ENCODE measurements at regions not wholly inside any gene's neighbourhood (a gene's known extent, or its start where the extent isn't known, plus 50 kb on each side); places are given as distances from the start of the nearest gene placed in this dataset.

DNA sequence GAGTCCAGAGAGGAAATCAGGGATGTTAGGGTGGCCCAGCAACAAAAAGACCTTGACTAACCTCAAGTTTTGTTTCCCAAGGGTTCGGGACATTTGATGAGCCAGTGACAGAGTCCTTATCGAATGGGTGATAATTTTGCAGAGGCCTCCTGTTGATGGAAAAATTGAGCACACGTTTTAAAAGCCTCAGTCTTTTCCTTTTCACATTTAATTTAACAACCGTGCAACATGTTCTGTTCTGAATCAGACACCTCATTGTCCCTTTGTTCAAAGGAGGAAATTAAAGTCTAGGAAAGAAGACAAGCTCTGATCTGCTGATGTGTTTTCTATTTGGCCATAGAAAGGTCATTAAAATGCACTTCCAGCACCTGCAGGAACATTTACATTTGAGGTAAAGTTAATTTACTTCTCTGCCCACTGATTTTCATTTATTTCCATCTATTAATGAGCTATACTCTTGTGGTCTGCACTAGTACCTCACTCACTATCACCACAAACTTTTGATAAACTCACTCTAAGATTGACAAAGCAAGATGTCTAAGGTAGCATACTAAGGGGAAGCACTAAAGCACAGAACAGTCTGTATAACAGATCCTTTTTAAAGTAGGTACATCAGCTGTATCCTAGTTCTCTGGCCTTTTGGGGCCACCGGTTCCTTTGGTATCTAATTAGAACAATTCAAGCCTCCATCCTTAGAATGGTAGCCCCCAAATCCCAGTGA is 147.0 kb downstream of the RPAP3 start:
- DNase-seq, result no peak

- DNase-seq, result no peak
These were observed 148.4 kb downstream of the RPAP3 start for GRCh38 chr12:47557386-47557785.

- no peak for DNase-seq
These were observed 149.4 kb downstream of the RPAP3 start for GRCh38 chr12:47556261-47557030.

- DNase-seq, result no peak
These were observed 151.7 kb downstream of the RPAP3 start for GRCh38 chr12:47554046-47554653.

GRCh38 chr12:47553266-47553665 is 152.6 kb downstream of the RPAP3 start:
- no peak for DNase-seq

GRCh38 chr12:47551426-47551851 is 154.4 kb downstream of the RPAP3 start:
- DNase-seq, result no peak

DNA sequence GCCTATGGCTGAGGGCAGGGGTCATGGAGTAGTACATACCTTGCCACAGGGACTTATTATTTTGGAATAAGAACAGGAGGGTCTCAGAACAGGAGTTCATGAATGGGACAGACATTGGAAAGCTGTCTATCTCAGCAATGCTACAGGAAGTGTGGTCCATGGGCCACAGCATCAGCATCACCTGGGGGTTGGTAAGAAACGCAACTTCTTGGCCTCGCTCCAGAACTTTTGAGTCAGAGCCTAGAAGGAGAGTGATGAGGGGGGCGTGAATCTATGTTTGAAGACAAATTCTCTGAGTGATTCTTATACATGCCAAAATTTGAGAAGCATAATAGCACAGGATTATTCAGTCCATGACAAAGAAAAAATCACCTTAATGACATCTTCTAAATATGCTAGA is 156.6 kb downstream of the RPAP3 start:
- no peak for DNase-seq

DNA sequence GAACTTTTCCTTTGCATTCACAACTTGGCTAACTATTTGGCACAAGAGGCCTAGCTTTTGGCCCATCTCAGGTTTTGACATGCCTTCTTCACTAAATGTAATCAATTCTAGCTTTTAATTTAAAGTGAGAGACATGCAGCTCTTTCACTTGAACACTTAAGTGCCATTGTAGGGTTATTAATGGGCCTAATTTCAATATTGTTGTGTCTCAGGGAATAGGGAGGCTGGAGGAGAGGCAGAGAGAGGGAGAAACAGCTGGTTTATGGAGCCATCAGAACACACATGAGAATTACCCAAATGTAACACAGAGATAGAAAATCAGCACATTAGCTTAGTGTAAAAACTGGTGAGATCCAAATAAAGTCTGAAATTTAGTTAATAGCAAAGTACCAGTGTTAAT is 157.4 kb downstream of the RPAP3 start:
- DNase-seq, result no peak

DNA sequence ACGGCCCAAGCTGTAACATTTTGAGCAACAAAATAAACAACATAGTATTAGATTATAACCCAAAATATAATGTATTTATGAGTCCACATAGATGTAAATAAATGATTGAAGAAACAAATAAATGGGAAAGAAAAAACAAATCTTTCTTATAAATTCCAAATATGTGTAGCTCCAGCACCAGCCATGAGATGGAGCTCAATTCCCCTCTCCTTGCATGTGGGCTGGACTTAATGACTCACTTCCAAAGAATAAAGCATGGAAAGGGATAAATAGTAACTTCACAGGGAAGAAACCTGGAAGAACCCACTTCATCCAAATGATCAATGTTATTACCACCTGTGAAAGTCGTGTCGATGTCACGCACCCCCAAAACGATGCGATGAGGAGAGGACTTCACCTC is 158.8 kb downstream of the RPAP3 start:
- DNase-seq, result no peak

- DNase-seq, result no peak
These were observed 159.8 kb downstream of the RPAP3 start for GRCh38 chr12:47545938-47546609.

DNA sequence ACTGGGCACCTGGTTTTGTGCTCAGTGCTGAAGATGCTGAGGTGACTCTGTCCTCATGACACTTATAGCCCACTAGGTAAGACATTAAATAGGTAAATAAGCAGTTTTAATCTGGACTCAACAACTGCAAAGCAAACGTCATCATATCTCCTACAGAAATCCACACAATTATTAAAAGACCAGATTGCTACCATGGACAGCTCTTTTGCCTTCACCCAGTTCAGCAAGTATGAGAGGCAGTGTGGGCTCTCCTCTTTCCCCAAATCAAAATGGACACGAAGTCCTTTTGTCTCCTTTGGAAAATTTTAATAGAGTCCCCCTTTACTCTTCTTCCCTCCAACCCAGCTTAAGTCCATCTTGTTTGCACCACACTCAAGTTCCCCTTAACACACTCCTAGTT is 171.1 kb downstream of the RPAP3 start:
- no peak for DNase-seq

GRCh38 chr12:47530050-47530449 is 175.8 kb downstream of the RPAP3 start:
- no peak for DNase-seq

GRCh38 chr12:47527816-47528215 is 178.0 kb downstream of the RPAP3 start:
- no peak for DNase-seq

GRCh38 chr12:47520029-47520428 is 185.8 kb downstream of the RPAP3 start:
- no peak for DNase-seq

GRCh38 chr12:47517122-47517521 is 188.7 kb downstream of the RPAP3 start:
- no peak for DNase-seq

DNA sequence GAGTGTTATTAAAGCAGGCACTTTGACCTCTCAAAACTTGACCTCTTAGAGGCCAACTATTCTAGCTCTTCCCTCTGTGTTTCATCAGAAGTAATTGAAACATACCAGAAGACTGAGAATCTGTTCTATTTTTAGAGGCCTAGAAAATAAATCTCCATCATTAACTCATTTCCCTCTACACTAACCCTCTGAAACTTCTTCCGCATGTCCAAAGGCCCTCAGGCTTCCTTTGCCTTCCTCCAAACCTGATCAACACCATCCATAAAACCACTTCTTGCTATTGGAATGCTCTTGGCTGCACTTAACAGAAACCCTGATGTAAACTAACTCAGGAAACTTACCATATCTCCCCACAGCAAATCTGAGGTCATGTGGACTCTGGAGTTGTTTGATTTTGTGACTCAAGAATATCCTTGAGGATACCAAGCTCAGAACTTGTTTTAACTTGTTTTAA is 196.4 kb downstream of the RPAP3 start:
- no peak for DNase-seq

DNA sequence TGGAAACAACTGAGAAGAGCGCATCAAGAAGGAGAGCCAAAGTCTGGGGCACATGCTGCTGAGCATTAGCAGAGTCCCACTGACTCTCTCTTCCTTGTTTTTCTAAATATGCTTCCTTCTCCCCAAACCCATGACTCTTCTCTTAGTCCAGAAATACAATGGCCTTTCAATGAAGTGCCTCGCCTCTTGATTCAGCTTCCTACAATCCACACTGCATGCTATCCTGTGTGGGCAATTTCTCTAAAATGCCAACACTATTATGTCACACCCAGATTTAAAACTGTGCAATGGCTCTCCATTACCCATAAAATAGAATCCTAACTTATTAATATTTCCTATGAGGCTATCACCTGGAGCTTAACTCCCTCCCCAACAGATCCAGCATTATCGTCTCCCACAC is 198.6 kb downstream of the RPAP3 start:
- no peak for DNase-seq

DNA sequence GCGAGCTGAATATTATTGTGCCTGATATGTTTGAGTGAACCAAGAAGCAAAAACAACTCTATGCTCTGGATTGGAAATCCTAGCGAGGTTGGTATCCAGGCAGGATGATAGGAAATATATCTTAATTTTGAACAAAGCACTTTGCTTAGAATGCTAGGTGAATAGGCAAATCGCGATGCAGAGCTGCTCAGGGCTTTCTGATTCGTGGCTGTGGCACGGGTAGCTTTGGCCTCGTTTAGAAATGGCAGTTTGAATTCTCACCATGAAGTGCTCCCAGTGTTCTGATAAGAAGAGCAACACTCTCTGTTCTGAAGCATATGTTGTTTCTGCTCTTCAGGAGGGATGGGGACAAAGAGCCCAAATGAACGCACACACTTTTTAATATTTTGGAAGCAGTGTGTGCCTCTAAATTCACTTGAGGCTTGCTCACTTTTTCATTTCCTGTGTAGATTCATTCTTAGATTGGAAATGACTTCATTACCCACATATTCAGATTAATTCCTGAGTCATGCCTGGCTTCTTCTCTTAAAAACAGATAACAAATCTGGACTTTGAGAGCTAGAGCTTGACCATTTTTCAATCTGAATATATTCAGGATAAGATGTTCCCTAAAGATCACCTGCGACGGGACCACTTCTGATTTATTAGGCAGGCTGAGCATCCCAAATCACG is 200.9 kb downstream of the RPAP3 start:
- no peak for DNase-seq

DNA sequence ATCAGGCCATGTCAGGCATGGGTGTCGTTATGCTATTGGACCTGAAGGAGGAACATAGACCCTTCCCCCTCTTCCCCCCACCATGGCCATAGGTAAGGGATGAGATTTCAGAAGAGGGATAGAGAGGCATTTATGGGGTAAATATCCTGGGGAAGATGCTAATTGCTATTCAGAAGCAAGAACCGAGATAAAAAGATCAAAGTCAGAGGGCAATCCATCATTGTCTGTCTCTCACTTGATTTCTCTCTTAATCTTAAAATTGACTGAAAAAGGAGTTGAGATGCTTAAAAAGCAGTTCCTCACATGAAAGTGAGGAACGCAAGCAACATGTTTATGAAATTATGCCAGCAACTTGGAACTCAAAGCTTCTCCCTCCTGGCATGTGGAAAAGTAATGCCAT is 212.0 kb downstream of the RPAP3 start:
- DNase-seq, result no peak

DNA sequence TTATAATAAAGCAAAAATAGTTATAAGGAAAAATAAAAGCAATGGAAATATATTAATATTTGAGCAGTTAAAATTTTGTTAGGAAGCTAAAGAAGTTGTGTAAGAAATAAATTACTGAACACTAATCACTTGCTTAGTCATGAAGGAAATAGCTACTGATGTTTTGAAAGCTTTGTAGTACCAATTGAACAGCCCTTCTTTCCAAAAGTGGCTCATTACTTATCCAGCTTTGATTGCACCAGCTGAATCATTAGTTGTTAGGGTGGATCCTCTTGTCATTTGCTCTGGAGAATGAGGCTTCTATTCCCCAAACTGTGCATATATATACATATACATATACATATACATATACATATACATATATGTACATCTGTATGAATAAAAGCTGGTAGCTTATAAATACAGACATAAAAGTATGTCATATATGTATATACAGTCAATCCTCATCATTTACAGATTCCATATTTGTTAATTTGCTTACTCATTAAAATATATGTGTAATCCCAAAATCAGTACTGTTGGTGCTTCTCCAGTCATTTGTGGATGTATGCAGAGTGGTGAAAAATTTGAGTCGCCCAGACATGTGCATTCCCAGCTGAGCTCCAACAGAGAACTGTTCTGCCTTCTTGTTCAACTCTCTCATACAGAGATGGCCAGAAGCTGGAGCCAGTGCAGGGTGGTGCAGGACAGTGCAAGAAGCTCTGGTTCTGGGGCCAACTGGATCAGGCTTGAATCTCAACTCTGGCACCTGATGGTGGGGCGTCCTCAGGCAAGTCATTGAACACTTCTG is 214.1 kb downstream of the RPAP3 start:
- DNase-seq, result no peak

DNA sequence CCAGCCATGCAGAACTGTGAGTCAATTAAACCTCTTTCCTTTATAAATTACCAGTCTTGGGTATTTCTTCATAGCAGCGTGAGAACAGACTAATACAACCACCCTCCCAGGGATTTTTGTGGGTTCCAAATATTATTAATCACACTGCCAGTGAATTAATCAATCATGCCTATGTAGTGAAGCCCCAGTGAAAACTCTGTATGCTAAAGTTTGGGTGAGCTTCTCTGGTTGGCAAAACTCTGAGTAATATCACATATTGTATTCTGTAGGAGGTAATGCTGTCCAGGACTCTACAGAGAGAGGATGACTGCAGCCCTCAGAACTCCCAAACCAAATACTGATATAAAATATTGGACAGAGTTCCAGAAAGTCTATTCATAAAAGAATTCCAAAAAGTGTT is 216.9 kb downstream of the RPAP3 start:
- DNase-seq, result no peak

DNA sequence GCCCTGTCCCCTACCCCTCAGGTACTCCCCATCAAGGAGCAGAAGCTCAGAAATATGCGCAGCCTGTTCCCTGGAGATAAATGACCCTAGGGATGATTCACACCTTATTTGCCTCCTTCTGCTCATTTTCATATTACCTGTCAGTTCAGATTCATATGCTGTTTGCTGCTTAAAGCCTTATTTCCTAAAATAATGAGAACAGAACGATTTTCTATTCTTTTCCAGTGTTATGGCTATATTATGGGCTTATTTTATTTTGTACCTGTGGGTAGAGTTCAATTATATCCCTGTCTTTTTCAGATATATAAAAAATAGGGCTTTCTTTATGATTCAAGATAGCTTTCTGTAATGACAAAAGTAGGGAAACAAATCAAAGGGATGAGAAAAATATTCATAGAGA is 224.8 kb downstream of the RPAP3 start:
- no peak for DNase-seq

All from central memory CD4-positive, alpha-beta T cell (primary cell).